ENCODE measurements at regions not wholly inside any gene's neighbourhood (a gene's known extent, or its start where the extent isn't known, plus 50 kb on each side); places are given as distances from the start of the nearest gene placed in this dataset.
"Not testable (repeated sequence)": the region's sequence is repeated elsewhere in the genome, so short reads cannot be mapped to it uniquely, and the experiment has no call there.

- no peak for DNase-seq (ENCODE audit: low read depth)
Measured at GRCh38 chr7:82566752-82567151, 123.2 kb upstream of the CACNA2D1 start.

GRCh38 chr7:82562716-82563404 is 119.3 kb upstream of the CACNA2D1 start:
- no peak for DNase-seq (ENCODE audit: low read depth)

DNA sequence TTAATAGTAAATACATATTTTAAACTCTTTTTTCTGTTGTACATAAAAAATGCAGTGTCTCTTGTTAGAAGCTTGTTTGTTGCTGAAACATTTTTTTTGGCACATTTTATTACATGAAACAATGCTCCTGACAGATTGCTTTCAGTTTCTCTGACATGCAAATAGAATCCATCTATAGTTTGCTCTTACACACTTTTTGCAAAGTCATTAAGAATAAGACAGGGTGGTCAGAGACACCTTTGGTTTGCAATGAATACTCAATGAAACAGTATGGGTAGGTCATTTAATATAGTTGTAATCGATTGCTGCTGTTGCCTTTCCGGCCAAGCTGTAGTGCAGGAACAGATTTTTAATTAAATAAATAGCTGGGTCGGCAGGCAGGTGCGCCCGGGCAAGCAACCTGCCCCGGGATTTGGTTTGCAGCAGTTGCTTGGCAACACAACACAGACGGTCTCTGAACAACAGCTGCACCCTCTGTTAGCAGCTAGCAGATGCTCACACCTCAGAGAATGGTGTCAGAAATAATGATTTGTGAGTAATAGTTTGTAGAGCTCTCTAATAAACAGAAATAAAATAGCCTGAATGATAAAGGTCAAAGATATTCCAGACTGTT is 115.7 kb upstream of the CACNA2D1 start:
- DNase-seq (ENCODE audit: low read depth), result no peak

GRCh38 chr7:82549616-82550285 is 106.2 kb upstream of the CACNA2D1 start:
- DNase-seq (ENCODE audit: low read depth), result no peak

- no peak for DNase-seq (ENCODE audit: low read depth)
Measured at GRCh38 chr7:82548141-82548688, 104.6 kb upstream of the CACNA2D1 start.

- DNase-seq (ENCODE audit: low read depth), result peak; percentile 45
Measured at GRCh38 chr7:82542665-82543064, 99.1 kb upstream of the CACNA2D1 start.

DNA sequence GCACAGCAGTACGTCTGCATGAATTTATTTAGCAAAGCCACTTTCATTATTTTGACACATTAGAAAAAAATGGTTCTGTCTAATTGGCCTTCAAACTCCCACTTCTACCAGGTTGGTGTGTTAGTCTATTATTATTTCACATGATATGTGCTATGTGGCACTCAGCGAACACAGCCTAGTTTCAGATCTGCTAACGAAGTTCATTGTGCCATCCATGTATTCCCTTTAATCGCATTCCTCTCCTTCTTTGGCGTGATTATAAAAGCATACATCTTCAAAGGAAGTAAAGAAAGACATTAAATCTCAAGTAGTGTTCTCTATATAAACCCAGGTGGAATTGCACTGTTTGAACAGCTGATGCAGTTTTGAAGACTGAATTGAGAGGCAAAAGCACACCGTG is 96.4 kb upstream of the CACNA2D1 start:
- no peak for DNase-seq (ENCODE audit: low read depth)

DNA sequence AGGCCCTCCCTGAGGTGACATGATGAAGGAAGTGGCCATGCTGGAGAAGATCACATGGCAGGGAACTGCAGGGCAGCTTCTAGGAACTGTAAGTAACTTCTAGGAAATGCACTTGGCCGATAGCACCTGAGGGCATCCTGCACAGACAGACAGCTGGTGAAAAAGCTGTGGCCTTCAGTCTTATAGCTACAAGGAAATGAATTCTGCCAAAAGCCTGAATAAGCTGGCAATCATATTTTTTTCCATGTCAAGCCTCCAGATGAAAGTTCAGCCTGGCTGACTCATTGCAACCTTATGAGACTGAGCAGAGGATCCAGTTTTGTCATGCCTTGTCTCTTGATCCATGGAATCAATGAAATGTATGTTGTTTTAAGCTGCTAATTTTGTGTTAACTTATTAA is 91.1 kb upstream of the CACNA2D1 start:
- peak; percentile 7 for DNase-seq (ENCODE audit: low read depth)

- no peak for DNase-seq (ENCODE audit: low read depth)
Measured at GRCh38 chr7:82530361-82530760, 86.8 kb upstream of the CACNA2D1 start.

DNA sequence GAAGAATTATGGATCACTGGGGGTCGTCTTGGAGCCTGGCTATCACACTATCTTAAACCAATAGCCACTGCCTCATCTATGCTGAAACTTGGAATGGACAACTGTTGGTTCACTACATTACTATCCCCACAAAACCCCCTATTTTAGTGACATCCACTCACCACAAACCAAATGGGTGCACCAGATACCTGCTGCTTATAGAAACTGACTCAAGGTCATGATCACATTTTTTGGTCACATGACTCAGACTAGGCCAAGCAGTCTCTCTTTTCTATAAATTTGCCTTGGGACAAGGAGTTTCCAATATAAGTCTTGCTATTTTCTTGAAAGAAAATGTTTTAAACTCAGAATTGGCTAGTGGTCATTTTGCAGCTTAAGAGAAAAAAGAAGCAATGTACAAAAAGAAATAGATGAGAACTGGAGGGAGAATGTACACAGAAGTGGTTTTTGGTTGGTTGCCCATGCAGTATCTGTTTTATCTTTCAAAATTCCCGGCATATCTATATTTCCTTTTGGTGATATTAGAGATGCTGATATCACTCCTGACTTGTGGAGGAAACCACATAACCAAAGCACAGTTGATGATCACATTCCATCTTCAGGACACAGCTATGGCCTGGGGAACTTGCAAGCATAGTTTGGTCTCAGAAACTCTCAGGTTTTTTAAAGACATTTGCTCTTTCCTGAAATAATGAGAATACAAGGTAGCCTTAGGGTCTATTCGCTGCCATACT is 85.2 kb upstream of the CACNA2D1 start:
- DNase-seq (ENCODE audit: low read depth), result no peak

GRCh38 chr7:82527851-82528250 is 84.3 kb upstream of the CACNA2D1 start:
- no peak for DNase-seq (ENCODE audit: low read depth)

- no peak for DNase-seq (ENCODE audit: low read depth)
Measured at GRCh38 chr7:82521906-82522445, 78.4 kb upstream of the CACNA2D1 start.

DNA sequence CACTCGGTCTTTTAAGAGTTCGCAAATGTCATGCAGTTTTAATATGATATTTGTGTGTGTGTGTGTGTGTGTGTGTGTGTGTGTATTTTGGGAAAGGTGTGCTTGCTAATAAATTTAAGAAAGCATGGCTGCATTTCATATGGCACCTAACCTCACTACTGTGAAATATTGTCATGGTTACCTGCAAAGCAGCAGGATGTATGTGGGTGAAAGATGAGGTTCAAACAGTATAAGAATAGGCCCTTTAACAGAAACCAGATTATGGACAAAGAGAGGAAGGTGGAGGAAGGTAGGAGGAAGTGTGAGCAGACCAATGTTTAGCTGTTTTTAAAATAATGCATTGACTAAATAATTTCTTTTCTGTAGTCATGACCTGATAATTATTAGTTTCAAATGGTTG is 73.5 kb upstream of the CACNA2D1 start:
- DNase-seq (ENCODE audit: low read depth), result no peak

- DNase-seq (ENCODE audit: low read depth), result no peak
Measured at GRCh38 chr7:82511542-82511941, 68.0 kb upstream of the CACNA2D1 start.

GRCh38 chr7:82507976-82508677 is 64.5 kb upstream of the CACNA2D1 start:
- no peak for DNase-seq (ENCODE audit: low read depth)

- no peak for DNase-seq (ENCODE audit: low read depth)
Measured at GRCh38 chr7:82507365-82507975, 63.9 kb upstream of the CACNA2D1 start.

DNA sequence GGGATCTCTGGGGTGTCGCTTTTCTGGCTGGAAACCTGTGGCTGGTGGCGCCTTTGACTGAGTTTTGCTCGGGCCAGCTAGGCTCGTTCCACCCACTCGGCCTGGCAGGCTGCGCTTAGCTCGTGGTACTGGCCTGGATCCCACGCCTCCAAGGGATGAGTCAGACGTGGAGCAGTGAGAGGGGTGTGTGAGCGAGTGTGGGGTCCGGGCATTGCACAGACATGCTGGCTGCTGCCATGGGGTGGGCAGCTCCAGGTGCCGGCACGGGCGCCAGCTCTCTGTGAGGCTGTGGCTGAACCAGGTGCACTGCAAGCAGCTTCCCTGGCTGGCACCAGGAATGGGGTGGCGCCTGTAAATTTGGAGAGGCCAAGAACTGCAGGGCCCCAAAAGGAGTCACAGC is 63.1 kb upstream of the CACNA2D1 start:
- peak; percentile 2 for DNase-seq (ENCODE audit: low read depth)

- DNase-seq (ENCODE audit: low read depth), result no peak
Measured at GRCh38 chr7:82506208-82506607, 62.6 kb upstream of the CACNA2D1 start.

- DNase-seq (ENCODE audit: low read depth), result peak; percentile 13
Measured at GRCh38 chr7:82501346-82501745, 57.8 kb upstream of the CACNA2D1 start.

DNA sequence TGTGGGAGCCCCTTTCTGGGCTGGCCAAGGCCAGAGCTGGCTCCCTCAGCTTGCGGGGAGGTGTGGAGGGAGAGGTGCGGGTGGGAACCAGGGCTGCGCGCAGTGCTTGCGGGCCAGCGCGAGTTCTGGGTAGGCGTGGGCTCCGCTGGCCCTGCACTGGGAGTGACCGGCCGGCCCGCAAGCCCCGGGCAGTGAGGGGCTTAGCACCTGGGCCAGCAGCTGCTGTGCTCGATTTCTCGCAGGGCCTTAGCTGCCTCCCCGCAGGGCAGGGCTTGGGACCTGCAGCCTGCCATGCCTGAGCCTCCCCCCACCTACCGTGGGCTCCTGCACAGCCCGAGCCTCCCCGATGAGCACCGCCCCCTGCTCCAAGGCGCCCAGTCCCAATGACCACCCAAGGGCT is 56.0 kb upstream of the CACNA2D1 start:
- DNase-seq (ENCODE audit: low read depth), result not testable (repeated sequence)

- no peak for DNase-seq (ENCODE audit: low read depth)
Measured at GRCh38 chr7:82494420-82494819, 50.8 kb upstream of the CACNA2D1 start.
